ENCODE measurements at regions not wholly inside any gene's neighbourhood (a gene's known extent, or its start where the extent isn't known, plus 50 kb on each side); places are given as distances from the start of the nearest gene placed in this dataset.
A peak's percentile ranks its signal among the peaks of the same experiment; 100 is the strongest.
"Not testable (repeated sequence)": the region's sequence is repeated elsewhere in the genome, so short reads cannot be mapped to it uniquely, and the experiment has no call there.

GRCh38 chr2:7390311-7390710 is 473.1 kb downstream of the RNF144A start:
- DNase-seq: not testable (repeated sequence)

- DNase-seq: no peak
These were observed 475.0 kb downstream of the RNF144A start for GRCh38 chr2:7392076-7392787.

GRCh38 chr2:7394195-7394594 is 477.0 kb downstream of the RNF144A start:
- DNase-seq: no peak

DNA sequence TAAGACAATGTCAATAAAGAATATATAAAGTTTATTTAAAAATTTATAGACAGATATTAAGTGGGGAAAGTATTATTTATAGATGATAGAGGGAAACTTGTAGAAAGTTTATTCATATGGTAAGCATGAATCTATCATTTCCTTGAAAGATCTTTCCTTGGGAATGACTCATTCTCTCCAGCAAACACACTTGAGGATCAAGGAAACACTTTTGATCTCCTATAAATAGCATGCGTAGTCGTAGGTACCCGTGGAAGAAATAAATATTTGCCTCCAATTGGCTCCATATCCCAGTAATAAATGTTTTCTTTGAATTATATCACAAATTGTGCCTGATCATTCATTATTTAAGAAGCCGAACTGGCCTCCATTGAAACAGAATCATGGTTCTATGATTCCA is 483.4 kb downstream of the RNF144A start:
- DNase-seq: no peak

GRCh38 chr2:7403092-7403775 is 486.0 kb downstream of the RNF144A start:
- no peak for DNase-seq

DNA sequence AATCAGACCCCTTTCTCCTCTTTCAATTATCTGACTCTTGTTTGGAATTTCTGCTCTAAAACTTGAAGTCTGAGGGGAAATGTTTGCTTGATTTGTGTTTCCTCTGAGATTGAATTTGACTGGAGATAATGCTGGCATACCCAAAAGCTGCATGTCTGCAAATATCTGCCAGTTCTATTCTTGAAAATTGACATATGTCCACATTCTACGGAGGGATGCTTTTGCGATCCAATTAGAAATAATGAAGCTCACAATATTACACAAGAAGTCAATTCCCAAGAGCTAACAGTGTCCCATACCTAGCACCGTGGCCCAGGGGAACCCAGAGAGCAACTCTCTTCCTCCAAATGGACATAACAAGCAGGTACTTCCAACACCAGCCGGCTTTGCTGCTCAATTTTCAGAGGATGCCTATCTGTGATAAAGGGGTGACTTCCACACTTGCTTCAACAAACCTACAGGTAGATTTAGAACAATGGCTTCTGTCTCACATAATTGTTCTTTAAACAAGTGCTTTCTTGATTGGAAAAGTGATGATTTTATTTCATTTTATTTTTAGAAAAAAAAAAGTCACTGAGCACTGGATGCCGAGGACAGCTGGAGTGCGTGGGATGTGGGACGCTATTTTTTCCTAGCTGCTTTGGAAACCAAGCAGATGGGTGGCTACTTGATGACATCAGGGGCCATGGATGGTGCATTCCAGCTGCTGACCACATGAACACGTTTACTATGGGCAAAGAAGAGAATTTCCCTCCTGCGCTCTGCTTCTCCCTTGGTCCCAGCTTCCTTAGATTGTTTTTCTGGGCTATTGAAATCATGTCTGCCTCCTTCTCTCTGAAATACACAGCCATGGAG is 488.9 kb downstream of the RNF144A start:
- DNase-seq: no peak

DNA sequence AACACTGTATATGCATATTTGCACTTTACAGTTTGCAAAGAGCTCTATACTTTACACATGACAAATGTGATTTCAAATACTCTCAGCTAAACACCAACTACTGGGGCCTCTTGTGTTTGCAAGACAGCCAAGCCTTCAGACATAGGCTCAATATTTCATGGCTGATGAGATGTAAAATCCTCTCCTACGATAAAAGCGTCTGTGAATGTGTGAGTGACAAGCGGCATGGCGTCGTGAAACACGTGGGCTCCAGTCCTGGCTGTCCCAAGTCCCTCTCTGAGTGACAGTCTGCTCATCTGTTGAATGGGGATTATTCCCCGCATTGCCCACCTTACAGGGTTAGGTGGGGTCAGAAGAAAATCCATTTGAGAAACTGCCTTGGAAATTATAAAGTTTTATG is 489.8 kb downstream of the RNF144A start:
- DNase-seq: no peak

- DNase-seq: no peak
These were observed 490.9 kb downstream of the RNF144A start for GRCh38 chr2:7407906-7408680.

GRCh38 chr2:7411691-7412090 is 494.5 kb downstream of the RNF144A start:
- no peak for DNase-seq

GRCh38 chr2:7417845-7418742 is 500.9 kb downstream of the RNF144A start:
- DNase-seq: no peak

GRCh38 chr2:7419186-7419585 is 502.0 kb downstream of the RNF144A start:
- no peak for DNase-seq

- no peak for DNase-seq
These were observed 502.7 kb downstream of the RNF144A start for GRCh38 chr2:7419814-7420311.

DNA sequence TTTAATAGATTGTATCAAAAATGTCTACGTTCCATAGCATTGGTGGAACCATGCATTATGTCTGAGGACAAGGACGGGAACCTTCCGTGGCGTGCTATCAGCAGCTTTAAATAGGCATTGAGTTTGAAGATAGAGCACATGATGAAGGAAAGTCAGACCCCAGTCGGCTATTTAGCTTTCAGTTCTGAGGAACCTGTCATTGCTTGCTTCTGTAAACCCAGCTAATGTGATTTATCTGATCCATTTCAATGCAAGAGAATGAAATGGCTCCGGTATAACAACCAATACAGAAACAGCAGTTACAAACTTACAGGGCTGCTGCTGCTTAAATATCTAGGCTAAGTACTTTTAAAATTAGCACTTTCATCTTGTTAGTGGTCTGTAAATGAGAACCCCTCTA is 503.3 kb downstream of the RNF144A start:
- DNase-seq: no peak

GRCh38 chr2:7424481-7424880 is 507.3 kb downstream of the RNF144A start:
- no peak for DNase-seq

DNA sequence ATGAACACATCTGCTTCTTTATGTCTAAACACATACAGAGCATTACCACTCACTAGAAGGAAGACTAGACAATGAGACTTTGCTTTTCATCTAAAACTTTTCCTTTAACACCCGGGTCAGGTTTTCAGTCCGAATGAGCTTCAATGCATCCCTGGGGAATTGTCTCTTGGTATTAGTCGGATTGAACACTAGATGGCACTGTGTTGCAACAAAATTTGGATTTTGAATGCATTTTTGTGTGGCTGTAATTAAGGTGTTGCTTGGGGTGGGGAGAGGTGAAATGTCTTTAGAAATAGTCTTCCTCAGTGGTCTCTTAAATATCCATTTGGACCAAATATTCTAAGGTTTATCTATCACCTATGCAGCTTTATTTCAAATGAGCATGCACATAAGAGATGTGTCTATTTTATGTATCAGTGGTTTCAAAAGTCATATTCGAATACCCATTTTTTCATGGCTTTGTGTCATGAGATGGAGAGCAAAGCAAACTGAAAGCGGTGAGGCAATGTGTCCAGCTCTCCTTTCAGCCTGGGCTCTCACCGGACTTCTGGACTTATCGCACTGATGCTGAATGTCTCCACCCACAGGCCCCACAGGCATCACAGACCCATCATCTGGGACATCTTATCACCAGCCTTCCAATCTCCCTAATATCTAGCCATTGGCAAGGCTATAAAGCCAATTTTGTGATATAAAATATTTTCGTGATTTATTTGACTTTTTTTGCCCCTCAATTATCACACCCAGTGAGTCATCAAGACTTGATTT is 510.3 kb downstream of the RNF144A start:
- DNase-seq: no peak

DNA sequence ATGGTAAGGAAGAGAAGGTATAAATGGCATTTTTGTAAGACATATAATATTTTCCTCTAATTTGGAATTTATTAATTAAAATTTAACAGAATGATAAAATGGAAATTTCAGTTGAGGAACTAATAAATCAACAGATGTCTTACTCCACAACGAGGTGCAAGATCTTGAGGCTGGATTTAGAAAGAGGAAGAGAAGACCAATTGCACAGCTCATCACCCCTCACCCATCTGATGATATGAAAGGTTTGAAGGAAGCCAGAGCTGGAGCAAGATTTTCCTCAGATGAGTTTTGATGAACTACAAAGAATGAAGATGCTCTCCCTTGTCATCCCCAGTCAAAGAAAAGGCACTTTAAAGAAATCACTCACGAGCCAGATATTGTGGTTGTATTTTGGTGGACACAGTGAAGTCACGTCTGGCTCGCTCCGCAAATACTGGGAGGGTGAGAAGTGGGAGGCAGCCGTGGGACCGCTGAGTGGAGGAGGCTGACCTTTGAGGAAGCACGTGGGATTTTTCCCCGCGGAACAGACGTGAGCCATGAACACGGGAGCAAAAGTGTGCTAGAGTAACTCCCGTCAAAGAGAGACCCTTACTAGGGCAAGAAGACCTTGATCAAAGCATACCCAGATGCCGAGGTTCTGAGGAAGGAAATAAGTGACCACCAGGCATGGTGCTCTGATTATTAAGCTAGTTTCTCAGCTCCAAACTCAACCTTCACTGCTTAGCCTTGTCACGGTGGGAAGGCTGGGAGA is 511.4 kb downstream of the RNF144A start:
- DNase-seq: no peak

- DNase-seq: no peak
These were observed 512.5 kb downstream of the RNF144A start for GRCh38 chr2:7429733-7430132.

DNA sequence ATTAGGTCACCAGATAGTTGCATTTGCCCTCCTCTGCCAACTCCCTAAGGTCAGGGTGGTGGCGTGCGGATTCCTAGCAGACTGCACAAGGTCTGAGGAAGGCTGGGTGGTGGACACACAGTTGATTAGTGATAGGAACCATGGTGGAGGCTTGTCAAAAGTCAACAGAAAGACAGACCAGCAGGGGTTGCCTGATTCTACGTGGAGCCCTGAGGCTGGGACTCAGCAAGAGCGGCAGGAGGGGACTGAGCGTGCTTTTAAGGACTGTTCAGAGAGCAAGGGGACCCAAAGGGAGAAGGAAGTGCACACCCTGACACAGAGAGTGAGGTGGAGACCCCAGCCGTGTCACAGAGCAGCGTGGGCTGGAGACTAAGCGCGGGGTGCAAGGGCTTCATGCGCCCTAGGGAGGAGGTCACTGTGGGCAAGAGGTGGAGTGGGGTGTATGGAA is 513.2 kb downstream of the RNF144A start:
- no peak for DNase-seq

GRCh38 chr2:7430869-7431641 is 513.8 kb downstream of the RNF144A start:
- DNase-seq: peak; percentile 63

All from right hindlimb (tissue), 1 donor.